ENCODE measurements at regions not wholly inside any gene's neighbourhood (a gene's known extent, or its start where the extent isn't known, plus 50 kb on each side); places are given as distances from the start of the nearest gene placed in this dataset.

GRCh38 chr5:167916261-167916691 is 375.2 kb upstream of the WWC1 start:
- POLR2A ChIA-PET: no interaction called here

GRCh38 chr5:167916706-167917105 is 374.7 kb upstream of the WWC1 start:
- CTCF ChIA-PET: interaction anchor here (0.8 kb wide), 1 partner anchor 17 kb away, joined by 3 read pairs; no protein-coding TSS in a partner anchor
- POLR2A ChIA-PET: no interaction called here
- DNase-seq (ENCODE audit: extremely low spot score): no peak
- no peak for TF ChIP-seq CTCF (IDR thresholded peaks at IDR 0.05; ENCODE audit: control extremely low read depth, extremely low read depth, low read depth, missing control alignments)

More at GRCh38 chr5:167916261-167916691, 375.2 kb upstream of the WWC1 start:
- no peak for TF ChIP-seq CTCF (IDR thresholded peaks at IDR 0.05; ENCODE audit: control extremely low read depth, extremely low read depth, low read depth, missing control alignments)
- CTCF ChIA-PET: interaction anchor here (0.8 kb wide), 1 partner anchor 17 kb away, joined by 3 read pairs; no protein-coding TSS in a partner anchor
- DNase-seq (ENCODE audit: extremely low spot score): no peak

- TF ChIP-seq CTCF (IDR thresholded peaks at IDR 0.05; ENCODE audit: control extremely low read depth, extremely low read depth, low read depth, missing control alignments): no peak
- no peak for DNase-seq (ENCODE audit: extremely low spot score)
- ChIA-PET POLR2A (no interaction called here), CTCF (no interaction called here)
These were observed 373.1 kb upstream of the WWC1 start for GRCh38 chr5:167918184-167918812.

GRCh38 chr5:167918813-167919483 is 372.5 kb upstream of the WWC1 start:
- CTCF ChIA-PET: no interaction called here
- no peak for TF ChIP-seq CTCF (IDR thresholded peaks at IDR 0.05; ENCODE audit: control extremely low read depth, extremely low read depth, low read depth, missing control alignments)
- POLR2A ChIA-PET: no interaction called here
- DNase-seq (ENCODE audit: extremely low spot score): no peak

- no peak for TF ChIP-seq CTCF (IDR thresholded peaks at IDR 0.05; ENCODE audit: control extremely low read depth, extremely low read depth, low read depth, missing control alignments)
- POLR2A ChIA-PET: no interaction called here
- CTCF ChIA-PET: interaction anchor here (0.8 kb wide), 1 partner anchor 13 kb away, joined by 3 read pairs; no protein-coding TSS in a partner anchor
- no peak for DNase-seq (ENCODE audit: extremely low spot score)
These were observed 370.9 kb upstream of the WWC1 start for GRCh38 chr5:167920589-167920988.

- no peak for DNase-seq (ENCODE audit: extremely low spot score)
- TF ChIP-seq CTCF (IDR thresholded peaks at IDR 0.05; ENCODE audit: control extremely low read depth, extremely low read depth, low read depth, missing control alignments): no peak
- ChIA-PET POLR2A (no interaction called here), CTCF (interaction anchor here (1.0 kb wide), 1 partner anchor 11 kb away, joined by 3 read pairs; no protein-coding TSS in a partner anchor)
These were observed 369.6 kb upstream of the WWC1 start for GRCh38 chr5:167921796-167922195.

Data from GM10248 (cell line).